IMR-90 (cell line): ENCODE measurements at regions not wholly inside any gene's neighbourhood (a gene's known extent, or its start where the extent isn't known, plus 50 kb on each side); places are given as distances from the start of the nearest gene placed in this dataset.

Experiments used
- ATAC-seq: fragments of 200-7000 bp; cut with Tn5 transposase; 2 replicates; pipeline ENCODE4 v1.9.1; 2020; ENCODE audit warnings: low read depth, mild to moderate bottlenecking, moderate library complexity
- BruUV-seq: library from RNA; stranded (reverse); fragments of 400-500 nt; replicated peaks from 2 replicates; lab custom pipeline; 2021; lab: Mats Ljungman, UMichigan
- CTCF ChIA-PET: fragments of 300-600 bp; formaldehyde crosslinking; extraction: SDS; loops from one replicate; lab custom pipeline; 2021; ENCODE audit warnings: antibody characterized with exemption; lab: Yijun Ruan, JAX
- POLR2A ChIA-PET: fragments of 300-600 bp; sonication (Branson Sonifier 250); formaldehyde crosslinking; loops from one replicate; lab custom pipeline; 2022; ENCODE audit warnings: antibody characterized with exemption; ENCODE audit not compliant: unreplicated experiment; lab: Charles Lee
- DNase-seq: peaks from one replicate; pipeline ENCODE4 v3.0.0; 2013
- H2AFZ ChIP-seq: replicated peaks from 2 replicates; pipeline ENCODE3; 2013; ENCODE audit warnings: low read length, mild to moderate bottlenecking; ENCODE audit not compliant: poor library complexity
- H2AK5ac ChIP-seq: 2 replicates; pipeline ENCODE4 v1.6.1; 2013; ENCODE audit warnings: low read depth, low read length, inconsistent platforms
- H2AK9ac ChIP-seq: replicated peaks from 2 replicates; pipeline ENCODE3; 2013; ENCODE audit warnings: mild to moderate bottlenecking, low read depth, low read length, moderate library complexity; ENCODE audit not compliant: poor library complexity
- H2BK120ac ChIP-seq: 2 replicates; pipeline ENCODE4 v1.6.1; 2013; ENCODE audit warnings: low read depth, low read length, inconsistent platforms
- H2BK15ac ChIP-seq: 3 replicates; pipeline ENCODE4 v1.6.1; 2013; ENCODE audit warnings: low read depth, low read length, inconsistent platforms
- H2BK20ac ChIP-seq: 2 replicates; pipeline ENCODE4 v1.6.1; 2013; ENCODE audit warnings: low read depth, mild to moderate bottlenecking, inconsistent platforms, low read length, moderate library complexity
- H2BK5ac ChIP-seq: 2 replicates; pipeline ENCODE4 v1.6.1; 2013; ENCODE audit warnings: mild to moderate bottlenecking, low read depth, low read length, inconsistent platforms; ENCODE audit not compliant: poor library complexity, severe bottlenecking
- H3K14ac ChIP-seq: replicated peaks from 2 replicates; pipeline ENCODE4 v1.6.1; 2013; ENCODE audit warnings: low read depth, low read length, inconsistent platforms
- H3K18ac ChIP-seq: 2 replicates; pipeline ENCODE4 v1.6.1; 2013; ENCODE audit warnings: low read depth, low read length, control low read depth
- H3K23ac ChIP-seq: 2 replicates; pipeline ENCODE4 v1.6.1; 2013; ENCODE audit warnings: low read depth, low read length, inconsistent platforms
- H3K27ac ChIP-seq: 2 replicates; pipeline ENCODE4 v1.5.1; 2013; ENCODE audit warnings: mild to moderate bottlenecking, control low read depth, low read length; ENCODE audit not compliant: insufficient read depth
- H3K27me3 ChIP-seq: 2 replicates; pipeline ENCODE4 v1.6.1; 2013; ENCODE audit warnings: low read length; ENCODE audit not compliant: control insufficient read depth, insufficient read depth
- H3K36me3 ChIP-seq: 2 replicates; pipeline ENCODE4 v1.6.1; 2013; ENCODE audit warnings: low read length, mixed read lengths; ENCODE audit not compliant: control insufficient read depth, insufficient read depth
- H3K4ac ChIP-seq: 2 replicates; pipeline ENCODE4 v1.6.1; 2013; ENCODE audit warnings: low read depth, low read length, inconsistent platforms
- H3K4me1 ChIP-seq: 2 replicates; pipeline ENCODE4 v1.6.1; 2013; ENCODE audit warnings: low read length, mixed read lengths; ENCODE audit not compliant: control insufficient read depth, insufficient read depth
- H3K4me2 ChIP-seq: 2 replicates; pipeline ENCODE4 v1.6.1; 2013; ENCODE audit warnings: low read depth, mild to moderate bottlenecking, control low read depth, low read length, moderate library complexity
- H3K4me3 ChIP-seq: 2 replicates; pipeline ENCODE4 v1.5.1; 2013; ENCODE audit warnings: low read depth, mild to moderate bottlenecking, control low read depth, low read length, moderate library complexity; ENCODE audit not compliant: insufficient read depth
- H3K56ac ChIP-seq: 2 replicates; pipeline ENCODE4 v1.6.1; 2013; ENCODE audit warnings: low read length, inconsistent platforms; ENCODE audit not compliant: insufficient read depth; ENCODE audit errors: extremely low read depth
- H3K79me1 ChIP-seq, 2 experiments: 2 replicates each; pipeline ENCODE4 v1.6.1; 2013; ENCODE audit warnings: low read length in 2 of 2, inconsistent platforms in 1 of 2, low read depth in 1 of 2
- H3K9ac ChIP-seq: 2 replicates; pipeline ENCODE4 v1.6.1; 2013; ENCODE audit warnings: low read depth, low read length, control low read depth
- H3K9me1 ChIP-seq: 2 replicates; pipeline ENCODE4 v1.6.1; 2013; ENCODE audit warnings: low read length, inconsistent platforms; ENCODE audit not compliant: insufficient read depth
- H3K9me3 ChIP-seq: 2 replicates; pipeline ENCODE4 v1.6.1; 2013; ENCODE audit warnings: low read length; ENCODE audit not compliant: control insufficient read depth, insufficient read depth
- H4K20me1 ChIP-seq: 2 replicates; pipeline ENCODE4 v1.6.1; 2013; ENCODE audit warnings: low read length, inconsistent platforms; ENCODE audit not compliant: insufficient read depth
- H4K5ac ChIP-seq: 2 replicates; pipeline ENCODE4 v1.6.1; 2013; ENCODE audit warnings: mild to moderate bottlenecking, low read depth, low read length, control low read depth
- H4K8ac ChIP-seq, 2 experiments: 2 replicates each; pipeline ENCODE4 v1.6.1; 2013; ENCODE audit warnings: low read depth in 2 of 2, low read length in 2 of 2, control low read depth in 1 of 2, inconsistent platforms in 1 of 2
- H4K91ac ChIP-seq: 2 replicates; pipeline ENCODE4 v1.6.1; 2013; ENCODE audit warnings: low read depth, low read length, inconsistent platforms; ENCODE audit not compliant: insufficient read depth
- CHD1 ChIP-seq: IDR thresholded peaks from 2 replicates; pipeline ENCODE4 v1.6.1; 2012; ENCODE audit warnings: low read depth, low read length, improper control_type of control experiment
- ELK1 ChIP-seq: fragments of 150-350 bp; IDR thresholded peaks from 2 replicates; pipeline ENCODE4 v1.6.1; 2016; ENCODE audit warnings: low read depth, mild to moderate bottlenecking, low read length, moderate library complexity, borderline replicate concordance
- FOS ChIP-seq: fragments of 150-350 bp; IDR thresholded peaks from 2 replicates; pipeline ENCODE4 v1.6.1; 2016; ENCODE audit warnings: low read depth, low read length
- MAFK ChIP-seq: IDR thresholded peaks from 2 replicates; pipeline ENCODE4 v1.6.1; 2012; ENCODE audit warnings: low read depth, low read length, improper control_type of control experiment
- MAZ ChIP-seq: IDR thresholded peaks from 2 replicates; pipeline ENCODE4 v1.6.1; 2012; ENCODE audit warnings: low read depth, mild to moderate bottlenecking, low read length, improper control_type of control experiment, moderate library complexity, borderline replicate concordance
- MXI1 ChIP-seq: IDR thresholded peaks from 2 replicates; pipeline ENCODE4 v1.6.1; 2012; ENCODE audit warnings: low read depth, mild to moderate bottlenecking, low read length, moderate library complexity, borderline replicate concordance
- POLR2A ChIP-seq: IDR thresholded peaks from 2 replicates; pipeline ENCODE4 v1.6.1; 2012; ENCODE audit warnings: mild to moderate bottlenecking, low read depth, low read length
- SMC3 ChIP-seq: fragments of 150-350 bp; IDR thresholded peaks from 2 replicates; pipeline ENCODE4 v1.6.1; 2016; ENCODE audit warnings: low read depth, mild to moderate bottlenecking, antibody characterized with exemption, low read length, moderate library complexity
- WGBS, 2 experiments: methylation state at CpG; one replicate each; pipeline versions ENCODE4 v1.1.5 to v1.1.7; 2013; ENCODE audit warnings: missing lambda C conversion rate in 2 of 2; ENCODE audit not compliant: insufficient read length in 1 of 2; ENCODE audit errors: extremely low coverage in 2 of 2; 5-methylcytosine and 5-hydroxymethylcytosine counted together
- dilution Hi-C: fragments of 300-500 bp; cut with HindIII; formaldehyde crosslinking; loops from one replicate; pipeline ENCODE4 v1.14.3; 2018; ENCODE audit warnings: low sequenced_read_pairs; ENCODE audit not compliant: unreplicated experiment
- in situ Hi-C: fragments of 300-500 bp; cut with MboI; formaldehyde crosslinking; loops from 3 replicates; pipeline ENCODE4 v1.14.3; 2019; ENCODE audit warnings: low sequenced_read_pairs, inconsistent platforms, mixed read lengths
- intact Hi-C: fragments of 100-400 bp; cut with micrococcal nuclease; formaldehyde crosslinking; loops from 2 replicates; pipeline ENCODE4 v1.10.0; 2022
- TF ChIP-seq, protein P1 (sequence below): conservative IDR thresholded peaks from 2 replicates; pipeline ENCODE4 v1.5.1; 2012; ENCODE audit warnings: mild to moderate bottlenecking, low read depth, low read length, improper control_type of control experiment

DNA sequence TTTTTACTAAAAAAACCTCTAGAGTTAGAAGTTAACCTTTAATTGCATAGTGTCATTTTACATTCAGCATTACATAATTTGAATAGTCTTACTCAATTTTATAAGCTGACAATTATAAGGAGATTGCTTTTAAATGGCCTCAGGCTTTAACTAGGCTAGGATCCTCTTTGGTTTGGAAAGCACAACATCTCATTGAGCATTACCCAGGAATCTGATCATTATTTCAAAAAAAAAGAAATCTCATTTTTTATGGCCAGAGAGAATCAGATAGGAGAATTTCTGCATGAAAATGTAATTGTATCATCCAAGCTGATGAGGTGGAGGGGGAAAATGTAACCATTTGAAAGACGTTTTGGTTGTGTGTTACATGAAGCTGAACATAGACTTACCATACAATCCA, 324.9 kb upstream of the POT1 start:
- no peaks in the 10 kb centered on the region for H3K9me1 ChIP-seq
- CTCF ChIA-PET = no interaction called here
- in situ Hi-C loops (no loop called here), dilution Hi-C loops (no loop called here), intact Hi-C loops (no loop called here)
- ATAC-seq = no peak
- H2BK20ac ChIP-seq = no peak overlapping the region
- peaks cover 1% of the 10 kb centered on the region; the same call in 1 of the 2 replicates for H3K9me3 ChIP-seq
- no peak overlapping the region for H2AK5ac ChIP-seq
- no peak overlapping the region for H2BK5ac ChIP-seq
- H3K56ac ChIP-seq = no peak overlapping the region
- BruUV-seq = no TSS peak
- no peak for TF ChIP-seq MAFK
- TF ChIP-seq MXI1 = no peak
- no peak for TF ChIP-seq FOS
- no peak for TF ChIP-seq MAZ
- TF ChIP-seq, protein P1, sequence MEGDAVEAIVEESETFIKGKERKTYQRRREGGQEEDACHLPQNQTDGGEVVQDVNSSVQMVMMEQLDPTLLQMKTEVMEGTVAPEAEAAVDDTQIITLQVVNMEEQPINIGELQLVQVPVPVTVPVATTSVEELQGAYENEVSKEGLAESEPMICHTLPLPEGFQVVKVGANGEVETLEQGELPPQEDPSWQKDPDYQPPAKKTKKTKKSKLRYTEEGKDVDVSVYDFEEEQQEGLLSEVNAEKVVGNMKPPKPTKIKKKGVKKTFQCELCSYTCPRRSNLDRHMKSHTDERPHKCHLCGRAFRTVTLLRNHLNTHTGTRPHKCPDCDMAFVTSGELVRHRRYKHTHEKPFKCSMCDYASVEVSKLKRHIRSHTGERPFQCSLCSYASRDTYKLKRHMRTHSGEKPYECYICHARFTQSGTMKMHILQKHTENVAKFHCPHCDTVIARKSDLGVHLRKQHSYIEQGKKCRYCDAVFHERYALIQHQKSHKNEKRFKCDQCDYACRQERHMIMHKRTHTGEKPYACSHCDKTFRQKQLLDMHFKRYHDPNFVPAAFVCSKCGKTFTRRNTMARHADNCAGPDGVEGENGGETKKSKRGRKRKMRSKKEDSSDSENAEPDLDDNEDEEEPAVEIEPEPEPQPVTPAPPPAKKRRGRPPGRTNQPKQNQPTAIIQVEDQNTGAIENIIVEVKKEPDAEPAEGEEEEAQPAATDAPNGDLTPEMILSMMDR = no peak
- TF ChIP-seq POLR2A = no peak
- TF ChIP-seq CHD1 = no peak
- TF ChIP-seq SMC3 = no peak
- no peak for TF ChIP-seq ELK1
- no peak overlapping the region for H3K4me3 ChIP-seq
- H3K4ac ChIP-seq = no peak overlapping the region
- no peak overlapping the region for H3K9ac ChIP-seq
- no peak overlapping the region for H2AK9ac ChIP-seq
- H3K79me1 ChIP-seq = no peaks in the 10 kb centered on the region
- no peak overlapping the region for H2BK120ac ChIP-seq
- no CpG with 5 or more reads among the region's 1 CpG for WGBS, 2 experiments
- H3K27me3 ChIP-seq = no peaks in the 10 kb centered on the region
- no peak overlapping the region for H3K27ac ChIP-seq
- H3K36me3 ChIP-seq = no peaks in the 10 kb centered on the region
- no peak overlapping the region for H4K8ac ChIP-seq
- no peak overlapping the region for H3K18ac ChIP-seq
- H2BK15ac ChIP-seq = no peak overlapping the region
- no peaks in the 10 kb centered on the region for H3K4me1 ChIP-seq
- no peaks in the 10 kb centered on the region for H4K20me1 ChIP-seq
- no peak overlapping the region for H4K91ac ChIP-seq
- no peak overlapping the region for H4K5ac ChIP-seq
- no peak overlapping the region for H3K14ac ChIP-seq
- no peak overlapping the region for H3K23ac ChIP-seq
- no peak for DNase-seq
- POLR2A ChIA-PET = no interaction called here
- no peak overlapping the region for H2AFZ ChIP-seq
- no peak overlapping the region for H3K4me2 ChIP-seq
